Tibial nerve (tissue), 4 donors: ENCODE measurements at regions not wholly inside any gene's neighbourhood (a gene's known extent, or its start where the extent isn't known, plus 50 kb on each side); places are given as distances from the start of the nearest gene placed in this dataset.

ENCODE experiments used
- DNase-seq, 2 donors: peaks; one replicate each; pipeline ENCODE4 v3.0.0-alpha.2; 2019; ENCODE audit warnings: low spot score in 2 of 2
- H3K27ac ChIP-seq, 4 donors: fragments of 200-600 bp; sonication (generic) in 3 of 4; one replicate each; pipeline ENCODE4 v1.5.1; 2017 to 2019; ENCODE audit warnings: mild to moderate bottlenecking in 1 of 4
- H3K27me3 ChIP-seq, 2 donors: fragments of 200-600 bp; sonication (generic) in 1 of 2; one replicate each; pipeline versions ENCODE4 v1.5.1 to v1.6.0; 2017 to 2019
- H3K36me3 ChIP-seq, 3 donors: fragments of 200-600 bp; sonication (generic); one replicate each; pipeline ENCODE4 v1.5.1; 2018 to 2019
- H3K4me1 ChIP-seq, 4 donors: fragments of 200-600 bp; sonication (generic) in 3 of 4; one replicate each; pipeline ENCODE4 v1.5.1; 2017 to 2019
- H3K4me3 ChIP-seq, 4 donors: fragments of 200-600 bp; sonication (generic) in 3 of 4; one replicate each; pipeline ENCODE4 v1.5.1; 2017 to 2019; ENCODE audit warnings: mild to moderate bottlenecking in 1 of 4, moderate library complexity in 1 of 4
- H3K9me3 ChIP-seq, 4 donors: fragments of 200-600 bp; sonication (generic) in 3 of 4; one replicate each; pipeline ENCODE4 v1.5.1; 2017 to 2019
- EP300 ChIP-seq, 2 donors: sonication (generic); formaldehyde crosslinking; IDR thresholded peaks; one replicate each; pipeline ENCODE4 v1.6.1; 2017; ENCODE audit warnings: antibody characterized with exemption in 2 of 2, mild to moderate bottlenecking in 1 of 2
- POLR2A ChIP-seq, 2 donors: fragments of 450-650 bp; IDR thresholded peaks; one replicate each; pipeline ENCODE4 v1.6.1; 2017; ENCODE audit warnings: antibody characterized with exemption in 2 of 2, mild to moderate bottlenecking in 2 of 2, moderate library complexity in 2 of 2
- WGBS, 2 donors: methylation state at CpG; one replicate each; pipeline ENCODE4 v1.1.5; 2018; 5-methylcytosine and 5-hydroxymethylcytosine counted together
- TF ChIP-seq, protein P1 (sequence below), 5 experiments: fragments of 200-600 bp in 3 of 5; fragments of 450-650 bp in 2 of 5; sonication (generic) in 3 of 5; IDR thresholded peaks; one replicate each; pipeline ENCODE4 v1.5.1; 2016 to 2019; ENCODE audit warnings: antibody characterized with exemption in 5 of 5, mild to moderate bottlenecking in 3 of 5, moderate library complexity in 2 of 5

- Histone ChIP-seq H3K27ac (no peak overlapping the region), H3K36me3 (no peaks in the 10 kb centered on the region), H3K27me3 (no peaks in the 10 kb centered on the region), H3K9me3 (no peaks in the 10 kb centered on the region), H3K4me3 (no peak overlapping the region), H3K4me1 (peaks cover 0 to 19% (median 0%) of the 10 kb centered on the region in 4 donors)
- 35 to 37% methylated on average over 1 of the region's 1 CpG for WGBS, 2 donors
- TF ChIP-seq EP300 (IDR thresholded peaks at IDR 0.05) (no peak), POLR2A (IDR thresholded peaks at IDR 0.05) (no peak)
- TF ChIP-seq, protein P1, sequence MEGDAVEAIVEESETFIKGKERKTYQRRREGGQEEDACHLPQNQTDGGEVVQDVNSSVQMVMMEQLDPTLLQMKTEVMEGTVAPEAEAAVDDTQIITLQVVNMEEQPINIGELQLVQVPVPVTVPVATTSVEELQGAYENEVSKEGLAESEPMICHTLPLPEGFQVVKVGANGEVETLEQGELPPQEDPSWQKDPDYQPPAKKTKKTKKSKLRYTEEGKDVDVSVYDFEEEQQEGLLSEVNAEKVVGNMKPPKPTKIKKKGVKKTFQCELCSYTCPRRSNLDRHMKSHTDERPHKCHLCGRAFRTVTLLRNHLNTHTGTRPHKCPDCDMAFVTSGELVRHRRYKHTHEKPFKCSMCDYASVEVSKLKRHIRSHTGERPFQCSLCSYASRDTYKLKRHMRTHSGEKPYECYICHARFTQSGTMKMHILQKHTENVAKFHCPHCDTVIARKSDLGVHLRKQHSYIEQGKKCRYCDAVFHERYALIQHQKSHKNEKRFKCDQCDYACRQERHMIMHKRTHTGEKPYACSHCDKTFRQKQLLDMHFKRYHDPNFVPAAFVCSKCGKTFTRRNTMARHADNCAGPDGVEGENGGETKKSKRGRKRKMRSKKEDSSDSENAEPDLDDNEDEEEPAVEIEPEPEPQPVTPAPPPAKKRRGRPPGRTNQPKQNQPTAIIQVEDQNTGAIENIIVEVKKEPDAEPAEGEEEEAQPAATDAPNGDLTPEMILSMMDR (IDR thresholded peaks at IDR 0.05) = no peak
- DNase-seq = no peak
Observed at GRCh38 chr14:66381755-66382154, 104.4 kb upstream of the CCDC196 start.

DNA sequence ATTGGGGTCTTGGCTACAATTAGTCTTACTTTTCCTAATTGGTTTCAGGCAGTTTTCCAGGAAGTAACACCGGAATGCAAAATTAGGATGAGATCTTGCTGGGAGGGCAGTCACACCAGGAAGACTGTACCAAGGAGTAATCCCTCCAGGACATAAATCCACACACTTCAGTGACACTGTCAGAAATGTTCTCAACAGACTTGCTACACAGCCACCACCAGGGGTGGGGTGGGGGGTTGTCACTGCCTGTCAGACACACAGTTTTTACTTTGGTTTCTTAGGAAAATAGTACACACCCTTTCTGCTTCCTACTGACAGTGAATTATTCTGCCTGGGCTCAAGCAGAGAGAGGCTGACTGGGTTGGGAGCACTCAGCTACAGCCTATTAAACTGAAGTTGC, 102.9 kb upstream of the CCDC196 start:
- no peak for DNase-seq
- 27 to 46% methylated on average over 1 of the region's 1 CpG for WGBS, 2 donors

GRCh38 chr14:66383771-66384170, 102.4 kb upstream of the CCDC196 start:
- DNase-seq = no peak
- peaks cover 0 to 19% (median 0%) of the 10 kb centered on the region in 4 donors for H3K4me1 ChIP-seq
- no peaks in the 10 kb centered on the region for H3K27me3 ChIP-seq
- no peaks in the 10 kb centered on the region for H3K36me3 ChIP-seq
- no peak overlapping the region for H3K4me3 ChIP-seq
- no peak overlapping the region for H3K27ac ChIP-seq
- no peaks in the 10 kb centered on the region for H3K9me3 ChIP-seq
- TF ChIP-seq EP300 (IDR thresholded peaks at IDR 0.05) = no peak
- TF ChIP-seq POLR2A (IDR thresholded peaks at IDR 0.05) = no peak
- TF ChIP-seq, protein P1 (IDR thresholded peaks at IDR 0.05) = no peak

More for the DNA sequence above, 102.9 kb upstream of the CCDC196 start:
- Histone ChIP-seq H3K27ac (no peak overlapping the region), H3K4me3 (no peak overlapping the region), H3K9me3 (no peaks in the 10 kb centered on the region), H3K4me1 (peaks cover 0 to 19% (median 0%) of the 10 kb centered on the region in 4 donors), H3K36me3 (no peaks in the 10 kb centered on the region), H3K27me3 (no peaks in the 10 kb centered on the region)
- TF ChIP-seq, protein P1 (IDR thresholded peaks at IDR 0.05) = no peak
- TF ChIP-seq EP300 (IDR thresholded peaks at IDR 0.05) (no peak), POLR2A (IDR thresholded peaks at IDR 0.05) (no peak)

- Histone ChIP-seq H3K4me3 (no peak overlapping the region), H3K27me3 (no peaks in the 10 kb centered on the region), H3K9me3 (no peaks in the 10 kb centered on the region), H3K4me1 (no peaks in the 10 kb centered on the region), H3K36me3 (no peaks in the 10 kb centered on the region), H3K27ac (no peak overlapping the region)
- TF ChIP-seq, protein P1 (IDR thresholded peaks at IDR 0.05) = no peak
- DNase-seq = no peak
- 74% methylated on average over 4 of the region's 4 CpGs for WGBS, 2 donors
Observed at GRCh38 chr14:66388516-66388915, 97.7 kb upstream of the CCDC196 start.

- TF ChIP-seq, protein P1 (IDR thresholded peaks at IDR 0.05) = no peak
- WGBS, 2 donors = 76 to 97% methylated on average over 1 of the region's 1 CpG
Observed at GRCh38 chr14:66389481-66389880, 96.7 kb upstream of the CCDC196 start.

More at GRCh38 chr14:66389481-66389880, 96.7 kb upstream of the CCDC196 start:
- Histone ChIP-seq H3K4me3 (no peak overlapping the region), H3K27ac (no peak overlapping the region), H3K4me1 (no peaks in the 10 kb centered on the region), H3K36me3 (no peaks in the 10 kb centered on the region), H3K9me3 (no peaks in the 10 kb centered on the region), H3K27me3 (no peaks in the 10 kb centered on the region)
- DNase-seq = no peak
